ENCODE measurements at regions not wholly inside any gene's neighbourhood (a gene's known extent, or its start where the extent isn't known, plus 50 kb on each side); places are given as distances from the start of the nearest gene placed in this dataset.

DNA sequence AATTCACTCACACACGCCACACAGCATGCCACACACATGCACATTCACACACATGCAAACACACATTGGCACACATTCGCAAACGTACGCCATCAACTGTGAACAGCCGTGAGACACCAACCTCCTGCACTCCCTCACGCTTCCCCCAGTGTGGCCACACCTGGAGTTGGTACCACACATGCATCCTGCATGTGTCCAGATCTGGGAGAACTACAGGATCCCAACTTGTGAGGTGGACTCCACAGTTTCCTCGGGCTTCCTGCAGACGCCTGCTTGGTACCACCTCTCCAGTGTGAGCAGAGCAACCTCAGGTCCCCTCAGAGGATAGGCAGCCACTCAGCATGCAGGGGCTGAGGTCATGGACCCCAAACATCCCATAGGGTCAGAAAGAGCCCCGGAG, 239.0 kb downstream of the EIPR1 start:
- 88% methylated on average over 9 of the region's 9 CpGs for WGBS

DNA sequence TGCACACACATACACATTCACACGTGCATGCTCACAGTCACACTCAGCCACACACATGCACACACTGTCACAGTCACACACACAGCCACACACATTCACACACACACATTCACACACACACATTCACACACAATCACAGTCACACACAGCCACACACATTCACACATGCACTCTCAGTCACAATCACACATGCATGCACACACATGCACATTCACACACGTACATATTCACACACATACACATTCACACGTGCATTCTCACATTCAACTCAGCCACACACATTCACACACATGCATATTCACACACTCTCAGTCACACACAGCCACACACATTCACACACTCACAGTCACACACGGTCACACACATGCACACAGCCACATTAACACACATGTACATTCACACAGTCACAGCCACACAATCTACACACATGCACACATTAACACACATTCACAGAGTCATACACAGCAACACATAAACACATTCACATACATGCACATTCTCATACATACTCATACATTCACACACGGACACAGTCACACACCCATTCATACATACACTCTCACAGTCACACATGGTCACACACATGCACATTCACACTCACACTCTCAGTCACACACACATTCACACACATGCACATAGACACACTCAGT, 239.8 kb downstream of the EIPR1 start:
- intact Hi-C loops (cut with DNase I), result no loop called here
- Histone ChIP-seq H3K9me3 (no peaks in the 10 kb centered on the region), H3K4me1 (replicated peaks) (no peaks in the 10 kb centered on the region), H3K4me3 (no peak overlapping the region), H3K27ac (no peak overlapping the region), H3K36me3 (no peaks in the 10 kb centered on the region), H3K27me3 (replicated peaks; ENCODE audit: insufficient read depth) (no peaks in the 10 kb centered on the region)
- TF ChIP-seq POLR2A (IDR thresholded peaks at IDR 0.05), result no peak
- no peak for TF ChIP-seq POLR2AphosphoS5 (IDR thresholded peaks at IDR 0.05)
- TF ChIP-seq, protein P1, sequence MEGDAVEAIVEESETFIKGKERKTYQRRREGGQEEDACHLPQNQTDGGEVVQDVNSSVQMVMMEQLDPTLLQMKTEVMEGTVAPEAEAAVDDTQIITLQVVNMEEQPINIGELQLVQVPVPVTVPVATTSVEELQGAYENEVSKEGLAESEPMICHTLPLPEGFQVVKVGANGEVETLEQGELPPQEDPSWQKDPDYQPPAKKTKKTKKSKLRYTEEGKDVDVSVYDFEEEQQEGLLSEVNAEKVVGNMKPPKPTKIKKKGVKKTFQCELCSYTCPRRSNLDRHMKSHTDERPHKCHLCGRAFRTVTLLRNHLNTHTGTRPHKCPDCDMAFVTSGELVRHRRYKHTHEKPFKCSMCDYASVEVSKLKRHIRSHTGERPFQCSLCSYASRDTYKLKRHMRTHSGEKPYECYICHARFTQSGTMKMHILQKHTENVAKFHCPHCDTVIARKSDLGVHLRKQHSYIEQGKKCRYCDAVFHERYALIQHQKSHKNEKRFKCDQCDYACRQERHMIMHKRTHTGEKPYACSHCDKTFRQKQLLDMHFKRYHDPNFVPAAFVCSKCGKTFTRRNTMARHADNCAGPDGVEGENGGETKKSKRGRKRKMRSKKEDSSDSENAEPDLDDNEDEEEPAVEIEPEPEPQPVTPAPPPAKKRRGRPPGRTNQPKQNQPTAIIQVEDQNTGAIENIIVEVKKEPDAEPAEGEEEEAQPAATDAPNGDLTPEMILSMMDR (IDR thresholded peaks at IDR 0.05), result no peak
- 93% methylated on average over 5 of the region's 5 CpGs for WGBS
- no peak for DNase-seq (ENCODE audit: low spot score)

More for the DNA sequence above, 239.0 kb downstream of the EIPR1 start:
- Histone ChIP-seq H3K27me3 (replicated peaks; ENCODE audit: insufficient read depth) (no peaks in the 10 kb centered on the region), H3K4me1 (replicated peaks) (no peaks in the 10 kb centered on the region), H3K27ac (no peak overlapping the region), H3K9me3 (no peaks in the 10 kb centered on the region), H3K36me3 (no peaks in the 10 kb centered on the region), H3K4me3 (no peak overlapping the region)
- no peak for DNase-seq (ENCODE audit: low spot score)
- TF ChIP-seq POLR2A (IDR thresholded peaks at IDR 0.05), result no peak
- TF ChIP-seq POLR2AphosphoS5 (IDR thresholded peaks at IDR 0.05), result no peak
- intact Hi-C loops (cut with DNase I), result no loop called here

DNA sequence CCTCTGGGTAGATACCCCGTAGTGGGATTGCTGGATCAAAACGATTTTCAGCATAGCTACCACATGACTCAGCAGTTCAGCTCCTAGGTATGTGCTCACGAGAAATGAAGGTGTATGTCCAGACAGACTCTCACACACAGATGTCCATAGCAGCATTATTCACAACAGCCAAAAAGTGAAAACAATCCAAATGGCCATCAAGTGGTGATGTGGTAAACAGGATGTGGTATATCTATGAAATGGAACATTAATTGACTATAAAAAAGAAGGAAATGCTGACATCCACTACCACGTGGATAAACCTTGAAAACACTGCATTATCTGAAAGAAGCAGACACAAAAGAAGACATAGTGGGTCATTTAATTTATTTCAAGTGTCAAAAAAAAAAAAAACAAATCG, 241.9 kb downstream of the EIPR1 start:
- H3K36me3 ChIP-seq, result no peaks in the 10 kb centered on the region
- no peak for DNase-seq (ENCODE audit: low spot score)
- H3K27ac ChIP-seq, result no peak overlapping the region
- H3K9me3 ChIP-seq, result no peaks in the 10 kb centered on the region
- no peaks in the 10 kb centered on the region for H3K27me3 ChIP-seq (replicated peaks; ENCODE audit: insufficient read depth)
- intact Hi-C loops (cut with DNase I), result no loop called here
- no peak overlapping the region for H3K4me3 ChIP-seq
- no peaks in the 10 kb centered on the region for H3K4me1 ChIP-seq (replicated peaks)
- TF ChIP-seq, protein P1 (IDR thresholded peaks at IDR 0.05), result no peak
- WGBS, result 90% methylated on average over 5 of the region's 5 CpGs

DNA sequence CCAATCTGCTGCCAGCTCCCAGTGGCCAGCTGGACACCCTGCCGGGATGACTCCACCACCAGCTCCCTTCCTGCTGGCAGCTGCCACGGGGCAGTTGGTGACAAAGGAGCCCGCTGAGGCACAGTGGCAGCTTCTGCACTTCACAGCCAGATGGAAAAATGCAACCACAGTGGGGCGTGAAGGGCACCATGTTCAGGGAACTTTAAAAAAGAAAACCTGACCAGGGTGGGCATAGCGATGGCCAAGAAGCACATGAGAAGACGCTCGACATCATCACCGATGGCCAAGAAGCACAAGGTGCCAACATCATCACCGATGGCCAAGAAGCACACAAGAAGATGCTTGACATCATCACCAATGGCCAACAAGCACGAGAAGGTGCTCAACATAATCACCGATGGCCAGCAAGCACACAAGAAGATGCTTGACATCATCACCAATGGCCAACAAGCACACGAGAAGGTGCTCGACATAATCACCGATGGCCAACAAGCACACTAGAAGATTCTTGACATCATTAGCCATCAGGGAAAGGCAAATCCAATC, 243.5 kb downstream of the EIPR1 start:
- Histone ChIP-seq H3K4me1 (replicated peaks) (no peaks in the 10 kb centered on the region), H3K9me3 (no peaks in the 10 kb centered on the region), H3K36me3 (no peaks in the 10 kb centered on the region), H3K27me3 (replicated peaks; ENCODE audit: insufficient read depth) (no peaks in the 10 kb centered on the region), H3K27ac (no peak overlapping the region), H3K4me3 (no peak overlapping the region)
- WGBS, result 93% methylated on average over 14 of the region's 14 CpGs
- intact Hi-C loops (cut with DNase I), result no loop called here
- TF ChIP-seq POLR2A (IDR thresholded peaks at IDR 0.05), result no peak
- TF ChIP-seq, protein P1 (IDR thresholded peaks at IDR 0.05), result no peak
- no peak for TF ChIP-seq POLR2AphosphoS5 (IDR thresholded peaks at IDR 0.05)
- no peak for DNase-seq (ENCODE audit: low spot score)

DNA sequence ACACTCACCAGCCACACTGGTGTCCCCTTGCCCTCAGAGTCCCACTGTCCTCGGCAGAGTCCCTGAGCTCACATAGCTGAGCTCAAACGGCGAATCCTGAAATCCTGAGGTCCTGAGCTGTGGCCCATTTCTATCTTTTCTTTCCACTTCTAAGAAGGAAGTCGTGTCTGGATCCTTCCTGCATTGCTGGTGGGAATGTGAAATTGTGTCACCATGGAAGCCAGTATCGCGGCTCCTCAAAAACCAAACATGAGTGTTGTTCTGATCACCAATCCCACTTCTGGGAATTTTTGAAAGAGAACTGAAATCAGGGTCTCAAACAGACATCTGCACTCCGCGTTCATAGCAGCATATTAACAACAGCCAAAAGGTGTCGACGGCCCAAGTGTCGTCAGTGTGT, 244.7 kb downstream of the EIPR1 start:
- 88% methylated on average over 11 of the region's 11 CpGs for WGBS
- Histone ChIP-seq H3K4me1 (replicated peaks) (no peaks in the 10 kb centered on the region), H3K4me3 (no peak overlapping the region), H3K36me3 (no peaks in the 10 kb centered on the region), H3K27me3 (replicated peaks; ENCODE audit: insufficient read depth) (no peaks in the 10 kb centered on the region), H3K27ac (no peak overlapping the region), H3K9me3 (no peaks in the 10 kb centered on the region)
- TF ChIP-seq POLR2AphosphoS5 (IDR thresholded peaks at IDR 0.05) (no peak), POLR2A (IDR thresholded peaks at IDR 0.05) (no peak)
- TF ChIP-seq, protein P1 (IDR thresholded peaks at IDR 0.05), result no peak
- intact Hi-C loops (cut with DNase I), result no loop called here
- DNase-seq (ENCODE audit: low spot score), result no peak
